GM12878 (cell line): ENCODE measurements at regions not wholly inside any gene's neighbourhood (a gene's known extent, or its start where the extent isn't known, plus 50 kb on each side); places are given as distances from the start of the nearest gene placed in this dataset.

Experiments
- ATAC-seq: fragments of 200-7000 bp; cut with Tn5 transposase; 3 replicates; pipeline ENCODE4 v1.9.1; 2020; ENCODE audit warnings: mild to moderate bottlenecking, moderate library complexity
- BruUV-seq: library from RNA; stranded (reverse); fragments of 400-500 nt; replicated peaks from 2 replicates; lab custom pipeline; 2021; lab: Mats Ljungman, UMichigan
- CTCF ChIA-PET: fragments of 300-600 bp; sonication (Branson Sonifier 250); formaldehyde crosslinking; extraction: SDS; loops from one replicate; lab custom pipeline; 2021; ENCODE audit warnings: inconsistent platforms; lab: Yijun Ruan, JAX
- POLR2A ChIA-PET: fragments of 350-600 bp; formaldehyde crosslinking; extraction: SDS; loops from one replicate; lab custom pipeline; 2021; ENCODE audit warnings: inconsistent platforms; lab: Charles Lee
- RAD21 ChIA-PET: fragments of 300-600 bp; sonication (Branson Sonifier 250); formaldehyde crosslinking; loops from one replicate; lab custom pipeline; 2023; ENCODE audit warnings: antibody characterized with exemption; ENCODE audit not compliant: unreplicated experiment; lab: Charles Lee
- SMC1A ChIA-PET: fragments of 300-600 bp; sonication (Branson Sonifier 250); formaldehyde crosslinking; loops from one replicate; lab custom pipeline; 2023; ENCODE audit not compliant: unreplicated experiment, uncharacterized antibody; lab: Charles Lee
- DNase-seq: peaks from one replicate; pipeline ENCODE4 v3.0.0-alpha.2; 2011; ENCODE audit warnings: low read depth, low spot score
- FAIRE-seq: peaks from 3 replicates; lab custom pipeline; 2011; peaks lifted over from hg19 to GRCh38; lab: Jason Lieb, UNC
- H2AFZ ChIP-seq: 2 replicates; pipeline ENCODE4 v1.6.0; 2011; ENCODE audit warnings: low read depth, low read length, control low read depth; ENCODE audit not compliant: control insufficient read depth
- H3K27ac ChIP-seq: 2 replicates; pipeline ENCODE4 v1.5.1; 2011; ENCODE audit warnings: control low read depth; ENCODE audit not compliant: control insufficient read depth, insufficient read depth
- H3K27me3 ChIP-seq, 2 experiments: replicated peaks in 1 of 2; 2 replicates each; pipeline versions ENCODE4 v1.6.0 to v1.6.1; 2011; ENCODE audit warnings: low read length in 1 of 2; ENCODE audit not compliant: control insufficient read depth in 2 of 2, insufficient read depth in 2 of 2
- H3K36me3 ChIP-seq, 2 experiments: 2 replicates each; pipeline ENCODE4 v1.5.1; 2011; ENCODE audit warnings: low read length in 1 of 2; ENCODE audit not compliant: control insufficient read depth in 2 of 2, insufficient read depth in 2 of 2
- H3K4me1 ChIP-seq: 2 replicates; pipeline ENCODE4 v1.6.1; 2011; ENCODE audit warnings: mild to moderate bottlenecking, low read length, moderate library complexity, mixed read lengths; ENCODE audit not compliant: control insufficient read depth, insufficient read depth
- H3K4me2 ChIP-seq: 2 replicates; pipeline ENCODE4 v1.6.0; 2011; ENCODE audit warnings: control low read depth; ENCODE audit not compliant: control insufficient read depth, insufficient read depth
- H3K4me3 ChIP-seq: fragments of 200-600 bp; sonication (generic); 2 replicates; pipeline ENCODE4 v1.5.1; 2016
- H3K79me2 ChIP-seq: 2 replicates; pipeline ENCODE4 v1.6.0; 2011; ENCODE audit warnings: low read length; ENCODE audit not compliant: control insufficient read depth, insufficient read depth
- H3K9ac ChIP-seq: 2 replicates; pipeline ENCODE4 v1.8.0; 2011; ENCODE audit warnings: low read length, control low read depth, mixed read lengths; ENCODE audit not compliant: control insufficient read depth, insufficient read depth
- H3K9me3 ChIP-seq: replicated peaks from 3 replicates; pipeline ENCODE4 v1.5.1; 2011; ENCODE audit warnings: mild to moderate bottlenecking, low read length; ENCODE audit not compliant: control insufficient read depth, insufficient read depth
- H4K20me1 ChIP-seq: 2 replicates; pipeline ENCODE4 v1.6.0; 2011; ENCODE audit not compliant: control insufficient read depth, insufficient read depth
- BACH1 ChIP-seq: fragments of 450-650 bp; IDR thresholded peaks from 2 replicates; pipeline ENCODE4 v1.6.1; 2017; ENCODE audit warnings: mild to moderate bottlenecking, borderline replicate concordance
- BMI1 ChIP-seq: fragments of 450-650 bp; IDR thresholded peaks from 2 replicates; pipeline ENCODE4 v1.6.1; 2016; ENCODE audit warnings: mild to moderate bottlenecking, moderate library complexity, borderline replicate concordance
- CBFB ChIP-seq: IDR thresholded peaks from 2 replicates; pipeline ENCODE4 v1.6.1; 2016; ENCODE audit warnings: antibody characterized with exemption, low read depth
- CBX3 ChIP-seq: fragments of 200-600 bp; sonication (generic); IDR thresholded peaks from 2 replicates; pipeline ENCODE4 v1.6.1; 2016; ENCODE audit warnings: low read depth, borderline replicate concordance
- CEBPB ChIP-seq, 2 experiments: fragments of 150-350 bp in 1 of 2; IDR thresholded peaks; 2 replicates each; pipeline ENCODE4 v1.6.1; 2012 to 2014; ENCODE audit warnings: low read depth in 2 of 2, low read length in 2 of 2, borderline replicate concordance in 1 of 2, inconsistent platforms in 1 of 2
- CHD4 ChIP-seq: fragments of 200-600 bp; sonication (generic); IDR thresholded peaks from 2 replicates; pipeline ENCODE4 v1.6.1; 2016; ENCODE audit warnings: mild to moderate bottlenecking
- E2F4 ChIP-seq: IDR thresholded peaks from 2 replicates; pipeline ENCODE4 v1.6.1; 2012; ENCODE audit warnings: low read depth, low read length, improper control_type of control experiment
- HDAC2 ChIP-seq: fragments of 200-600 bp; sonication (generic); IDR thresholded peaks from 2 replicates; pipeline ENCODE4 v1.6.1; 2017
- MXI1 ChIP-seq: fragments of 150-350 bp; IDR thresholded peaks from 2 replicates; pipeline ENCODE4 v1.6.1; 2011; ENCODE audit warnings: low read depth, mild to moderate bottlenecking, inconsistent platforms, low read length, improper control_type of control experiment
- NFYB ChIP-seq: IDR thresholded peaks from 2 replicates; pipeline ENCODE4 v1.6.1; 2011; ENCODE audit warnings: low read depth, mild to moderate bottlenecking, low read length, improper control_type of control experiment, moderate library complexity; ENCODE audit not compliant: insufficient read depth
- PKNOX1 ChIP-seq: fragments of 450-650 bp; IDR thresholded peaks from 2 replicates; pipeline ENCODE4 v1.6.1; 2016; ENCODE audit warnings: mild to moderate bottlenecking
- POLR2AphosphoS5 ChIP-seq: IDR thresholded peaks from 2 replicates; pipeline ENCODE4 v1.6.1; 2011; ENCODE audit warnings: mild to moderate bottlenecking, low read length, inconsistent platforms
- RFX5 ChIP-seq: IDR thresholded peaks from 2 replicates; pipeline ENCODE4 v1.6.1; 2011; ENCODE audit warnings: low read depth, low read length, improper control_type of control experiment
- SMAD1 ChIP-seq: fragments of 450-650 bp; IDR thresholded peaks from 2 replicates; pipeline ENCODE4 v1.6.1; 2018; ENCODE audit warnings: mild to moderate bottlenecking, low read depth; ENCODE audit not compliant: partially characterized antibody
- SREBF1 ChIP-seq: IDR thresholded peaks from 2 replicates; pipeline ENCODE4 v1.6.1; 2012; ENCODE audit warnings: mild to moderate bottlenecking, low read length
- WGBS: methylation state at CpG from one replicate; pipeline ENCODE4 v1.1.6; 2016; ENCODE audit warnings: low lambda C conversion rate; ENCODE audit not compliant: insufficient replicate concordance, insufficient coverage; ENCODE audit errors: missing lambda C conversion rate; 5-methylcytosine and 5-hydroxymethylcytosine counted together
- in situ Hi-C: fragments of 300-500 bp; cut with MboI; formaldehyde crosslinking; loops from 9 replicates; pipeline ENCODE4 v1.14.3; 2018; ENCODE audit warnings: mixed read lengths
- intact Hi-C: fragments of 100-400 bp; cut with micrococcal nuclease; formaldehyde crosslinking; loops from one replicate; pipeline ENCODE4 v1.14.2; 2022; ENCODE audit not compliant: unreplicated experiment
- TF ChIP-seq, protein P1 (sequence below): fragments of 450-650 bp; IDR thresholded peaks from 2 replicates; pipeline ENCODE4 v1.6.1; 2018; ENCODE audit warnings: borderline replicate concordance, mild to moderate bottlenecking; ENCODE audit not compliant: partially characterized antibody
- TF ChIP-seq, protein P2 (sequence below): fragments of 450-650 bp; formaldehyde crosslinking; IDR thresholded peaks from 2 replicates; pipeline ENCODE4 v1.4.0; 2020; ENCODE audit warnings: mild to moderate bottlenecking, moderate library complexity
- TF ChIP-seq, protein P3 (sequence below): IDR thresholded peaks from 2 replicates; pipeline ENCODE4 v1.6.1; 2011; ENCODE audit warnings: low read depth, mild to moderate bottlenecking, low read length, moderate library complexity, borderline replicate concordance; ENCODE audit errors: extremely low read depth

DNA sequence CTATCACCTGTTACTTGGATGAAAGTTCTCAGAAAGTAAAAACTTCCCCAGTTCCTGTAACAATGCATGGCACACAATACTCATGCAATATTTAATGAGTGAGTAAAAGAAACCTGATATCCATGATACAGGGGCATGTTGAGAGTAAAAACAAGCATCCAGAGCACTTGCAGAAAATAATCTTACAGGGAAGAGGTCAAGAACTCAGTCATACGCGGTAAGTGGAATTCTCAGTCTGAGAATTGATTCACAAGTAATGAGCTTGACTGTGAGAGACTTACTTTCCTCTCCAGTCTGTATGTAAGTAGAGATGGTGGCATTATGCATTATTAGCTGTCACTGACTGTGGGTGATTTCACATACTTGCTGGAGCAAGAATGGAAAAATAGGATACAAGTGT, 976.9 kb downstream of the BRINP3 start:
- ChIA-PET CTCF (no interaction called here), SMC1A (no interaction called here)

More for the DNA sequence above, 976.9 kb downstream of the BRINP3 start:
- no peaks in the 10 kb centered on the region for H3K27me3 ChIP-seq
- TF ChIP-seq RFX5 (no peak), CBFB (no peak), HDAC2 (no peak), BACH1 (no peak), POLR2AphosphoS5 (no peak), CHD4 (no peak), SMAD1 (no peak), NFYB (no peak), CBX3 (no peak), PKNOX1 (no peak), CEBPB (IDR thresholded peaks at IDR 0.05; ENCODE audit: borderline replicate concordance in 1 of 2, low read depth in 2 of 2, low read length in 2 of 2) (no peak), BMI1 (no peak), MXI1 (no peak), SREBF1 (no peak), E2F4 (no peak)
- TF ChIP-seq, protein P1, sequence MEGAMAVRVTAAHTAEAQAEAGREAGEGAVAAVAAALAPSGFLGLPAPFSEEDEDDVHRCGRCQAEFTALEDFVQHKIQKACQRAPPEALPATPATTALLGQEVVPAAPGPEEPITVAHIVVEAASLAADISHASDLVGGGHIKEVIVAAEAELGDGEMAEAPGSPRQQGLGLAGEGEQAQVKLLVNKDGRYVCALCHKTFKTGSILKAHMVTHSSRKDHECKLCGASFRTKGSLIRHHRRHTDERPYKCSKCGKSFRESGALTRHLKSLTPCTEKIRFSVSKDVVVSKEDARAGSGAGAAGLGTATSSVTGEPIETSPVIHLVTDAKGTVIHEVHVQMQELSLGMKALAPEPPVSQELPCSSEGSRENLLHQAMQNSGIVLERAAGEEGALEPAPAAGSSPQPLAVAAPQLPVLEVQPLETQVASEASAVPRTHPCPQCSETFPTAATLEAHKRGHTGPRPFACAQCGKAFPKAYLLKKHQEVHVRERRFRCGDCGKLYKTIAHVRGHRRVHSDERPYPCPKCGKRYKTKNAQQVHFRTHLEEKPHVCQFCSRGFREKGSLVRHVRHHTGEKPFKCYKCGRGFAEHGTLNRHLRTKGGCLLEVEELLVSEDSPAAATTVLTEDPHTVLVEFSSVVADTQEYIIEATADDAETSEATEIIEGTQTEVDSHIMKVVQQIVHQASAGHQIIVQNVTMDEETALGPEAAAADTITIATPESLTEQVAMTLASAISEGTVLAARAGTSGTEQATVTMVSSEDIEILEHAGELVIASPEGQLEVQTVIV, result no peak
- TF ChIP-seq, protein P2, sequence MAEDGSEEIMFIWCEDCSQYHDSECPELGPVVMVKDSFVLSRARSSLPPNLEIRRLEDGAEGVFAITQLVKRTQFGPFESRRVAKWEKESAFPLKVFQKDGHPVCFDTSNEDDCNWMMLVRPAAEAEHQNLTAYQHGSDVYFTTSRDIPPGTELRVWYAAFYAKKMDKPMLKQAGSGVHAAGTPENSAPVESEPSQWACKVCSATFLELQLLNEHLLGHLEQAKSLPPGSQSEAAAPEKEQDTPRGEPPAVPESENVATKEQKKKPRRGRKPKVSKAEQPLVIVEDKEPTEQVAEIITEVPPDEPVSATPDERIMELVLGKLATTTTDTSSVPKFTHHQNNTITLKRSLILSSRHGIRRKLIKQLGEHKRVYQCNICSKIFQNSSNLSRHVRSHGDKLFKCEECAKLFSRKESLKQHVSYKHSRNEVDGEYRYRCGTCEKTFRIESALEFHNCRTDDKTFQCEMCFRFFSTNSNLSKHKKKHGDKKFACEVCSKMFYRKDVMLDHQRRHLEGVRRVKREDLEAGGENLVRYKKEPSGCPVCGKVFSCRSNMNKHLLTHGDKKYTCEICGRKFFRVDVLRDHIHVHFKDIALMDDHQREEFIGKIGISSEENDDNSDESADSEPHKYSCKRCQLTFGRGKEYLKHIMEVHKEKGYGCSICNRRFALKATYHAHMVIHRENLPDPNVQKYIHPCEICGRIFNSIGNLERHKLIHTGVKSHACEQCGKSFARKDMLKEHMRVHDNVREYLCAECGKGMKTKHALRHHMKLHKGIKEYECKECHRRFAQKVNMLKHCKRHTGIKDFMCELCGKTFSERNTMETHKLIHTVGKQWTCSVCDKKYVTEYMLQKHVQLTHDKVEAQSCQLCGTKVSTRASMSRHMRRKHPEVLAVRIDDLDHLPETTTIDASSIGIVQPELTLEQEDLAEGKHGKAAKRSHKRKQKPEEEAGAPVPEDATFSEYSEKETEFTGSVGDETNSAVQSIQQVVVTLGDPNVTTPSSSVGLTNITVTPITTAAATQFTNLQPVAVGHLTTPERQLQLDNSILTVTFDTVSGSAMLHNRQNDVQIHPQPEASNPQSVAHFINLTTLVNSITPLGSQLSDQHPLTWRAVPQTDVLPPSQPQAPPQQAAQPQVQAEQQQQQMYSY, result no peak
- TF ChIP-seq, protein P3, sequence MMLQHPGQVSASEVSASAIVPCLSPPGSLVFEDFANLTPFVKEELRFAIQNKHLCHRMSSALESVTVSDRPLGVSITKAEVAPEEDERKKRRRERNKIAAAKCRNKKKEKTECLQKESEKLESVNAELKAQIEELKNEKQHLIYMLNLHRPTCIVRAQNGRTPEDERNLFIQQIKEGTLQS, result no peak
- TF ChIP-seq, all 136 proteins: peak for 0
- no peaks in the 10 kb centered on the region for H4K20me1 ChIP-seq
- ATAC-seq (no peak), FAIRE-seq (no peak), DNase-seq (no peak)
- no peak overlapping the region for H2AFZ ChIP-seq
- intact Hi-C loops, result no loop called here
- no peak overlapping the region for H3K9ac ChIP-seq
- no peaks in the 10 kb centered on the region for H3K9me3 ChIP-seq
- H3K36me3 ChIP-seq, result no peaks in the 10 kb centered on the region
- in situ Hi-C loops, result no loop called here
- no peak overlapping the region for H3K4me2 ChIP-seq
- no peaks in the 10 kb centered on the region for H3K4me1 ChIP-seq
- ChIA-PET RAD21 (no interaction called here), POLR2A (no interaction called here)
- no peak overlapping the region for H3K27ac ChIP-seq
- no peaks in the 10 kb centered on the region for H3K79me2 ChIP-seq
- WGBS, result 86% methylated on average over 2 of the region's 2 CpGs
- no TSS peak for BruUV-seq
- no peak overlapping the region for H3K4me3 ChIP-seq
